ENCODE measurements at regions not wholly inside any gene's neighbourhood (a gene's known extent, or its start where the extent isn't known, plus 50 kb on each side); places are given as distances from the start of the nearest gene placed in this dataset.

DNA sequence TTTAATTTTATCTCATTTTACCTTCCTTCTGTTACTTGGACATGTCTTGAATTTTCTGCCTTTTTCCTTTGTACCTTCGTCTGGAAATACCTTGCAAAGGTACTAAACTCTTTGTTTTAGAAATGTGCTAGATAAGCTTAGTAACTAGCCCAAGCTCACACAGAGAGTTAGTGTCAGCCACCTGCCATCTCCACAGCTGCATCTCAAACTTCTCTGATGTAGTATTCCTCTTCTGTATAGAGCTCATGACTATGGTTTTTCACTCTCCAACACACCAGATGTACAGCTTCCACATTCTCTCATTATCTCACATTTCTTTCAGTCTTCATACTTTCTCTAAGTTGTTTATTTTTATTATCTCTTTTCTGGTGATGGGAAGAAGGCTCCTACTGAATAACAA lies 516.6 kb upstream of the ROBO2 start:
- Histone ChIP-seq H3K27me3 (ENCODE audit: insufficient read depth, low read length, poor library complexity, severe bottlenecking) (no peaks in the 10 kb centered on the region), H4K20me1 (ENCODE audit: insufficient read depth, low read length, poor library complexity, severe bottlenecking) (no peaks in the 10 kb centered on the region), H3K4me3 (ENCODE audit: low read length, poor library complexity, severe bottlenecking) (no peak overlapping the region), H3K9me2 (replicated peaks; ENCODE audit: low read depth, low read length) (no peaks in the 10 kb centered on the region), H3K4me2 (ENCODE audit: low read depth, low read length, poor library complexity, severe bottlenecking) (no peak overlapping the region), H3K9ac (ENCODE audit: low read depth, low read length, poor library complexity, severe bottlenecking) (no peak overlapping the region), H2AFZ (ENCODE audit: low read length) (no peak overlapping the region), H3F3A (ENCODE audit: low read depth) (no peaks in the 10 kb centered on the region), H3K9me3 (ENCODE audit: insufficient read depth, low read depth, low read length) (no peaks in the 10 kb centered on the region), H3K4me1 (ENCODE audit: insufficient read depth, low read length, poor library complexity, severe bottlenecking) (no peaks in the 10 kb centered on the region), H3K36me3 (ENCODE audit: insufficient read depth, low read length) (no peaks in the 10 kb centered on the region), H3K79me2 (ENCODE audit: insufficient read depth, low read length) (no peaks in the 10 kb centered on the region)
- no peak for TF ChIP-seq CTCF (conservative IDR thresholded peaks at IDR 0.05; ENCODE audit: low read length)
- TF ChIP-seq EZH2phosphoT487 (IDR thresholded peaks at IDR 0.05; ENCODE audit: borderline replicate concordance): no peak

DNA sequence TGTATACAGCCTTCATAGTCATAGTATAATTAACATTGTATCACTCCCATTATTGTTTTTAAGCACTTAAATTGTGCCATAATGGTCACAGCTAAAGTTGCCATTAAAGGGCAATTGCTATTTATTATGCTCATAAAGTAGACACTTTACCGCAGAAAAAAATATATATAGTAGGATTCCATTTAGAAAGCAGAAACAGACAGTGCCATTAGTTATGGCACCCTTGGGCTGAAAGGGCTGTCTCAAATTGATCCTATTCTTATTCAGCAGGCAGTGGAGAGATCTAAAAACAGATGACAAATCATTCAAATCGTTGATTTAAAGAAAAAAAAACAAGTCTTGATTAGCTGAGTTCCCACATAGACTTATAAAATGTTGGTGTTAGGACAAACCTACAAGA lies 514.2 kb upstream of the ROBO2 start:
- no peak overlapping the region for H3K4me2 ChIP-seq (ENCODE audit: low read depth, low read length, poor library complexity, severe bottlenecking)
- no peaks in the 10 kb centered on the region for H3K36me3 ChIP-seq (ENCODE audit: insufficient read depth, low read length)
- no peak overlapping the region for H3K4me3 ChIP-seq (ENCODE audit: low read length, poor library complexity, severe bottlenecking)
- TF ChIP-seq CTCF (conservative IDR thresholded peaks at IDR 0.05; ENCODE audit: low read length) (no peak), EZH2phosphoT487 (IDR thresholded peaks at IDR 0.05; ENCODE audit: borderline replicate concordance) (no peak)
- no peak overlapping the region for H3K9ac ChIP-seq (ENCODE audit: low read depth, low read length, poor library complexity, severe bottlenecking)
- no peaks in the 10 kb centered on the region for H4K20me1 ChIP-seq (ENCODE audit: insufficient read depth, low read length, poor library complexity, severe bottlenecking)
- no peak overlapping the region for H2AFZ ChIP-seq (ENCODE audit: low read length)
- H3K79me2 ChIP-seq (ENCODE audit: insufficient read depth, low read length): no peaks in the 10 kb centered on the region
- no peaks in the 10 kb centered on the region for H3K27me3 ChIP-seq (ENCODE audit: insufficient read depth, low read length, poor library complexity, severe bottlenecking)
- no peaks in the 10 kb centered on the region for H3K9me3 ChIP-seq (ENCODE audit: insufficient read depth, low read depth, low read length)
- H3K4me1 ChIP-seq (ENCODE audit: insufficient read depth, low read length, poor library complexity, severe bottlenecking): no peaks in the 10 kb centered on the region
- H3K9me2 ChIP-seq (replicated peaks; ENCODE audit: low read depth, low read length): no peaks in the 10 kb centered on the region
- no peaks in the 10 kb centered on the region for H3F3A ChIP-seq (ENCODE audit: low read depth)

GRCh38 chr3:76527773-76528172 lies 512.1 kb upstream of the ROBO2 start:
- H3K4me2 ChIP-seq (ENCODE audit: low read depth, low read length, poor library complexity, severe bottlenecking): no peak overlapping the region
- no peaks in the 10 kb centered on the region for H3K9me3 ChIP-seq (ENCODE audit: insufficient read depth, low read depth, low read length)
- no peaks in the 10 kb centered on the region for H4K20me1 ChIP-seq (ENCODE audit: insufficient read depth, low read length, poor library complexity, severe bottlenecking)
- H3K79me2 ChIP-seq (ENCODE audit: insufficient read depth, low read length): no peaks in the 10 kb centered on the region
- no peaks in the 10 kb centered on the region for H3F3A ChIP-seq (ENCODE audit: low read depth)
- H3K4me1 ChIP-seq (ENCODE audit: insufficient read depth, low read length, poor library complexity, severe bottlenecking): no peaks in the 10 kb centered on the region
- TF ChIP-seq CTCF (conservative IDR thresholded peaks at IDR 0.05; ENCODE audit: low read length) (no peak), EZH2phosphoT487 (IDR thresholded peaks at IDR 0.05; ENCODE audit: borderline replicate concordance) (no peak)
- H3K9ac ChIP-seq (ENCODE audit: low read depth, low read length, poor library complexity, severe bottlenecking): no peak overlapping the region
- no peaks in the 10 kb centered on the region for H3K27me3 ChIP-seq (ENCODE audit: insufficient read depth, low read length, poor library complexity, severe bottlenecking)
- no peaks in the 10 kb centered on the region for H3K36me3 ChIP-seq (ENCODE audit: insufficient read depth, low read length)
- H3K9me2 ChIP-seq (replicated peaks; ENCODE audit: low read depth, low read length): no peaks in the 10 kb centered on the region
- no peak overlapping the region for H2AFZ ChIP-seq (ENCODE audit: low read length)
- no peak overlapping the region for H3K4me3 ChIP-seq (ENCODE audit: low read length, poor library complexity, severe bottlenecking)

Data from Loucy (cell line).